Activated naive CD8-positive, alpha-beta T cell treated with anti-CD3 and anti-CD28 coated beads, Interleukin-2, amount 50 U/mL, for 24 hours (primary cell): ENCODE measurements at regions not wholly inside any gene's neighbourhood (a gene's known extent, or its start where the extent isn't known, plus 50 kb on each side); places are given as distances from the start of the nearest gene placed in this dataset.

Experiments
- ATAC-seq: fragments of 150-1000 bp; cut with Tn5 transposase; one replicate; pipeline ENCODE4 v1.10.0; 2021
- DNase-seq: peaks from one replicate; pipeline ENCODE4 v3.0.0; 2021
- H3K27ac Mint-ChIP-seq: one replicate; pipeline ENCODE4 v1.8.0; 2021; ENCODE audit warnings: mild to moderate bottlenecking, mixed read lengths
- H3K27me3 Mint-ChIP-seq: one replicate; pipeline ENCODE4 v1.8.0; 2021; ENCODE audit warnings: mixed read lengths
- H3K36me3 Mint-ChIP-seq: one replicate; pipeline ENCODE4 v1.8.0; 2021; ENCODE audit warnings: low read depth, mixed read lengths
- H3K4me1 Mint-ChIP-seq: one replicate; pipeline ENCODE4 v1.8.0; 2021; ENCODE audit warnings: mixed read lengths
- H3K4me3 Mint-ChIP-seq: one replicate; pipeline ENCODE4 v1.8.0; 2021; ENCODE audit warnings: mild to moderate bottlenecking, moderate library complexity, mixed read lengths
- H3K9me3 Mint-ChIP-seq: one replicate; pipeline ENCODE4 v1.8.0; 2021; ENCODE audit warnings: mixed read lengths

DNA sequence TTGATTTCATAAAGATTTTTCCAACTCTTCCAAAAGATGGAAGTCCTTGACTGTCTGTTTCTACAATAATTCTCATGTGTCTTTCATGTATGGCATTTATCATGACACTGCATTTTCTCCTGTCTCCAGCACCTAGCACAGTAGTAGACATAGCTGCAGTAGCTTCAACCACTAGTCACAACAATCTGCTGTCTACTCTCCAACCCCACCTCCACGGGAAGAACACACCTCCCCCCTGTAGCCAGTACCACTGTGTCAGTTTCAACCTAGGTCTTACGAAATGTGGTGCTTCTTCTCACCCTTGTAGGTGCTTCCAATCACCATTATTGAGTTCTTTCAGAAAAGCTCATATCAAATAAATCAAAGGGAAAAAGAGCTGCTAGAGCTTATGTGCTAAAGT lies 425.1 kb upstream of the ADAMTS5 start:
- H3K27me3 Mint-ChIP-seq, result no peaks in the 10 kb centered on the region

DNA sequence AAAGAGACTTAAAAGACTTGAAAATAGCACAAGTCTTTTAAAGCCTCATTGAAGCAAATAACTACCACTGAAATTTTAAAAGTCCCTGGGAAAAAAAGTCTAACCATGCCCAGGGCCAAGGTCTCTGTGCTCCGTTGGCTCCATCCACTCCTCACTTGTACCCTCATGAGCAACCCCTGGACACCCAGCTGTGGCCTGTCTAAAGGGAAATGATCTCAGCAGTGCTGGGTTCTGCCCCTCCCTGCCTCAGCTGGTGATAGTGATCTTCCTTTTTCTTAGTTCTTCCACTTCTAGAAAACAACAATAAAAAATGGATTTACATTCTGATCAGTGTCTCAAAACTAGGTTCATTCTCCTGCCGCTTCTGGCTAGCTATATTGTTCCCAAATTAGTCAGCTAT lies 423.5 kb upstream of the ADAMTS5 start:
- Mint-ChIP-seq H3K27me3 (no peaks in the 10 kb centered on the region), H3K27ac (no peak overlapping the region), H3K4me3 (no peak overlapping the region), H3K4me1 (no peaks in the 10 kb centered on the region), H3K9me3 (no peaks in the 10 kb centered on the region), H3K36me3 (no peaks in the 10 kb centered on the region)
- DNase-seq (no peak), ATAC-seq (no peak)

More for the DNA sequence above, 425.1 kb upstream of the ADAMTS5 start:
- no peaks in the 10 kb centered on the region for H3K36me3 Mint-ChIP-seq
- ATAC-seq (no peak), DNase-seq (no peak)
- no peaks in the 10 kb centered on the region for H3K4me1 Mint-ChIP-seq
- no peak overlapping the region for H3K4me3 Mint-ChIP-seq
- H3K27ac Mint-ChIP-seq, result no peak overlapping the region
- H3K9me3 Mint-ChIP-seq, result peaks cover 6% of the 10 kb centered on the region

DNA sequence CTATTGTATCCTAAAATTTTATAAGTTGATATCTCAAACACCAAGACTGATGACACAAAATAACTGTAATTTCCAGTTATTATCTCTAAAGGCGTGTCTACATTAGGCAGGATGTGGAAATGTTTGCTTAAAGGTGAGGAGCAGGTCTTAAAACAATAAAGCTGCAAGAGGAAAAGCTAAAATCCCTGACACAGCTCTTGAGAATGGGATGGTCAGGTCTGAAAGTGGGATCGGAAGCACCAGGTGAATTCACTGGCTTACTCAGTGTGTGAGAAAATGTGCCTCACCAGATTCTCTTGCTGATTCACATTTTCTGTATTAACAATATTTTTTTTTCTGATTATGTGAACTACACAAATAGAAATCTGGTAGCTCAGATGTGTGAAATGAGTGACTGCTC lies 421.9 kb upstream of the ADAMTS5 start:
- DNase-seq (no peak), ATAC-seq (no peak)
- Mint-ChIP-seq H3K27me3 (no peaks in the 10 kb centered on the region), H3K4me3 (no peak overlapping the region), H3K27ac (no peak overlapping the region), H3K9me3 (no peaks in the 10 kb centered on the region), H3K36me3 (no peaks in the 10 kb centered on the region), H3K4me1 (no peaks in the 10 kb centered on the region)

DNA sequence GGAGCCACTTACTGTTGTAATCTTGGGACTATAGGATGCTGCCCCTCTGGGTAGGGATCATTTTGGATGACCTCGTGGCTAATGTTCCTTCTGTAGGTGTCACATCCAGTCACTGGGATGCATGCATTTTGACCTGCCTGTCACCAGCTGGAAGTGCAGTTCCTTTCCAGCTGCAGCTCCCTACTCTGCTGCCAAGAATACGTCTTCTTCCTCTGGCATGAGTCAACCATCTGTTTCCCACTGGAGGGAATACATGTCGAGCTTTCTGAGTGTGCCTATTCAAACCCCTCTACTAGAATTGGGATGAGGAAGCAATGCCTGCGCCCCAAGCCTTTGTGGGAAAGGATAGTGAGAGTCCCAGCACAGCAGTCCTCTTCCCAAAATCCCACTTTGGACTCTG lies 415.5 kb upstream of the ADAMTS5 start:
- H3K4me1 Mint-ChIP-seq, result no peaks in the 10 kb centered on the region
- H3K36me3 Mint-ChIP-seq, result no peaks in the 10 kb centered on the region
- DNase-seq, result no peak
- no peak for ATAC-seq
- H3K27me3 Mint-ChIP-seq, result no peaks in the 10 kb centered on the region
- no peak overlapping the region for H3K4me3 Mint-ChIP-seq
- H3K27ac Mint-ChIP-seq, result no peak overlapping the region
- H3K9me3 Mint-ChIP-seq, result peaks cover 3% of the 10 kb centered on the region

DNA sequence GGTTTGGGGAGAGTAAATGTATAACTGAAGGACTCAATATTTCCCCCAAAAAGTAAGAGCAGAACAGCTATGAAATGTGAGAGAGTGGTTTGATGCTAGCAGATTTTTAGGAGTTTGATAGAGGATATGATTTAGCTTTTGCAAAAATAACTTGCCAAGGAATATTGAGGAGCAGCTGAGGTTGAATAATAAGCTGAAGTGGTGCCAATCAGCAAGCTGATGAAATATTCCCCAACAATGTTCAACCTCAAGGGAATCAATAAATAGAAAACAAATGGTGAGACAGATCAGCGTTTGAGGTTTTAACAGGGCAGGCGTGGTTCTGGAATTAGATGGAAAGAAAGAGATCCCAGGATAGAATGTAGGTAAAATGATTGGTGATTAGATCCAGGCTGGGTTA lies 413.4 kb upstream of the ADAMTS5 start:
- no peak for ATAC-seq
- DNase-seq, result no peak
- H3K4me1 Mint-ChIP-seq, result no peaks in the 10 kb centered on the region
- no peaks in the 10 kb centered on the region for H3K36me3 Mint-ChIP-seq
- H3K27ac Mint-ChIP-seq, result no peak overlapping the region
- no peaks in the 10 kb centered on the region for H3K27me3 Mint-ChIP-seq
- peaks cover 3% of the 10 kb centered on the region for H3K9me3 Mint-ChIP-seq
- no peak overlapping the region for H3K4me3 Mint-ChIP-seq

DNA sequence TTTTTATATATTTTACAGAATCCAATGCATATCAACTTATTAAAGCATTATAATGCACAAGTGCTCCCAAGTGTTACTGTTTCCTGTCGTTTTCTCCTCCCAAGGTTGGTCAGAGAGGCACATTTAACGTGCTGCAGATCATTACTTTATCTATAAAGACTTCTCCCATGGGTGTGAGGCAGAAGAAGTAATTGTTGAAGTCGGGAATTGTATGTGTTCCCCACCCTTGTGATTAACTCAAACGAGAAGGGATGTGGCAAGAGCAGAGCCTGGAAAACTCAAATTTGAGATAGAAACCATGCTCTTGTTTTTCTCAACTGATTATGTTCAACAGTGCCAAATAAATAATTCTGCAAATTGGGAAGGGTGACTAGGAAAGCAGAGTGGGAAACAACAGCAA lies 412.5 kb upstream of the ADAMTS5 start:
- ATAC-seq (no peak), DNase-seq (no peak)
- no peaks in the 10 kb centered on the region for H3K27me3 Mint-ChIP-seq

DNA sequence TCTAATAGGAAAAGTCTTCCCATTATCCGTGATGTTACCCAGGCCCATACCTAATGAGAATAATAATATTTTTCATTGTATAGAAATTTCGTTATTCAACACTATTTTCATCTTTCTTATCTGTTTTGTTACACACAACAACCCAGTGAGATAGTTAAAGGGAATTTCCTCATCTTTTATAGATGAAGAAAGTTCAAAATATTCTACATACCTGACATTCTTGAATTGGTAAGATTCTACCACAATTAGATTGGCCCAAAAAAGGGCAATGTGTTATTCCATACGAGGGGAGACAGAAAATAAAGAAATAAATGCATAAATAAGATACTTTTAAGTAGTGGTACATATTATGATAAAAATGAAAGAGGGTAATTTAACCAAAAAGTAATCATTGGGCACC lies 405.5 kb upstream of the ADAMTS5 start:
- Mint-ChIP-seq H3K9me3 (no peaks in the 10 kb centered on the region), H3K27ac (no peak overlapping the region), H3K4me3 (no peak overlapping the region), H3K36me3 (no peaks in the 10 kb centered on the region), H3K27me3 (no peaks in the 10 kb centered on the region), H3K4me1 (no peaks in the 10 kb centered on the region)
- ATAC-seq (no peak), DNase-seq (no peak)

More for the DNA sequence above, 412.5 kb upstream of the ADAMTS5 start:
- no peak overlapping the region for H3K27ac Mint-ChIP-seq
- peaks cover 3% of the 10 kb centered on the region for H3K9me3 Mint-ChIP-seq
- H3K4me3 Mint-ChIP-seq, result no peak overlapping the region
- no peaks in the 10 kb centered on the region for H3K36me3 Mint-ChIP-seq
- H3K4me1 Mint-ChIP-seq, result no peaks in the 10 kb centered on the region

DNA sequence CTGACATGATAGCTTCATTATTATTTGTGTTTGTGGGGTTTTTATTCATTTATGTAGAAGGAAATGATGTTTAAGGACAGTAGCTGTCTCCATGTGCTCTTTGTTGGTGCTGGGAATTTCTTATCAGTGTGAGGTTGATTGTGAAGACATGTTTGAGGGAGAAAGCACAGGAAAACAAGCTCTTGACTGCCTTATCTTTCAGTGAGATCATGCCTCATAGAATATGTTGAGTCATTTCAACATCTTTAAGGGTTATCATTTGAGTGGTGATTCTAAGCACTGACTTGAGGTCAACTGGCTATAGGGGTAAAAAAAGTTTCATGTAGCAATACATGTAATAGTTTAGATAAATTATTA lies 405.1 kb upstream of the ADAMTS5 start:
- Mint-ChIP-seq H3K27ac (no peak overlapping the region), H3K4me1 (no peaks in the 10 kb centered on the region), H3K36me3 (no peaks in the 10 kb centered on the region), H3K27me3 (no peaks in the 10 kb centered on the region), H3K4me3 (no peak overlapping the region), H3K9me3 (no peaks in the 10 kb centered on the region)
- ATAC-seq (no peak), DNase-seq (no peak)

DNA sequence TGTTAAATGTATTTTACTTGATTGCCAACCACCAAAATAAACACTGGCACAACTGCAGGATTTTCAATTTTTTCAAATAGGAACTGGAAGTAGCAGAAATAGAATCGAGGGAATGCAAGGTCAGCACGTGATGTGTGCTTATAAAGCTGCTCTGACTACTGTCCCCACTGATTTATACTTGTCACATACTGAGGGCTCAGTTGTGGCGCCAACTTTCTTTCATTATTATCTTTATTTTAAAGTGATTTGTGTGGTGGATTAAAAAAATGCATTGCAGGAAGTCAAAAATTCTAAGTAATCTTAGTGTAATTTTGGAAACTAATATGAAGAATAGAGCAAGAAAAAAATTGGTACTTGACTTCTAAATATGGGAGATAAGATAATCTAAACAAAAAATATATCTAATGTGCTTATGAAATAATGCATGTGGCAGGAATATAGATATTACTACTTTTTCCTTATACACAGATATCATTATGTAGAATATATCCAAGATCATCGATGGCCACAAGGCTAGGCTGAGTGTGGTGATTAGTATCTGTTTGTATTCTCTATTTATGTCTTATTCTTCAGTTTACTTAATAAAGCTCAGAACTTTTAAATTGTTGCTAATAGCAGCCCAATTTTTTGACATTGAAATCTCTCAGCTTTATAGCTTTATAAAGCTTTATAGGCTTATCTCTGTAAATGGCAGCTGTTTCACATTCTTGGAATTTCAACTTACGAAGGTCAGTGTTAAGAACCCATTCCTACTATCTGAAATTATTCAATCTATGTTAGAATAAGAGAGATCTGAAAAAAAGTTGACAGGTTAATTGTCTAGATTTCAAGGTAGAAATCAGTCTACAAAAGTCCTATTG lies 404.5 kb upstream of the ADAMTS5 start:
- DNase-seq (no peak), ATAC-seq (no peak)
- H3K27ac Mint-ChIP-seq, result no peak overlapping the region
- H3K4me3 Mint-ChIP-seq, result no peak overlapping the region
- H3K27me3 Mint-ChIP-seq, result no peaks in the 10 kb centered on the region
- H3K9me3 Mint-ChIP-seq, result no peaks in the 10 kb centered on the region
- H3K4me1 Mint-ChIP-seq, result no peaks in the 10 kb centered on the region
- H3K36me3 Mint-ChIP-seq, result no peaks in the 10 kb centered on the region

DNA sequence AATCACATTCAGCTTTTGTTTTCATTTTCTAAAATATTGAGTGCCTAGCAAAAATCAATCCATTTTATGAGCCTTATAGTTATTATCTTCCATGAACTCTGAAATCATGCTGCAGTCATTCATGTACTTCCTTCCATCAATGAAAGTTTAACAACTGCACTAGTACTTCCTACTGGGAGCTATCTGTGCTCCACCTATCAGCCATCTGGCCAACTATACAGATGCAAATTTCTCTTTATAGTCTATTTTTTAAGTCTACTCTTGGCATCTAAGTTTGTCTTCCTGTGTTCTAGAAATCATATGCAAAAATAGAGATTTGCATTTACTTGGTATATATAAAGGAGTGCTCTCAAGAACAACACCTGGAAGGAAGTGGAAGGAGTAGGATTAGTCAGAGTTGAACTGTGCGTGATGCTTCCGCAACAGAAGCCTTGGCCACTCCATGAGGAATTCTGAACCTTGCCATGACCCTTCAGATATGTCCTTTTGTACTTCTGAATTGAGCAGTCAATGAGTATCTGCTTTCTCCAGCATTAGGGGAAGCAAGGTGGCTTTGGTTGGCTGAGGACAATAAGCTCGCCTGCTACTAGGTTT lies 403.2 kb upstream of the ADAMTS5 start:
- Mint-ChIP-seq H3K4me3 (no peak overlapping the region), H3K27ac (no peak overlapping the region), H3K4me1 (no peaks in the 10 kb centered on the region), H3K36me3 (no peaks in the 10 kb centered on the region), H3K27me3 (no peaks in the 10 kb centered on the region), H3K9me3 (no peaks in the 10 kb centered on the region)
- DNase-seq (no peak), ATAC-seq (no peak)

DNA sequence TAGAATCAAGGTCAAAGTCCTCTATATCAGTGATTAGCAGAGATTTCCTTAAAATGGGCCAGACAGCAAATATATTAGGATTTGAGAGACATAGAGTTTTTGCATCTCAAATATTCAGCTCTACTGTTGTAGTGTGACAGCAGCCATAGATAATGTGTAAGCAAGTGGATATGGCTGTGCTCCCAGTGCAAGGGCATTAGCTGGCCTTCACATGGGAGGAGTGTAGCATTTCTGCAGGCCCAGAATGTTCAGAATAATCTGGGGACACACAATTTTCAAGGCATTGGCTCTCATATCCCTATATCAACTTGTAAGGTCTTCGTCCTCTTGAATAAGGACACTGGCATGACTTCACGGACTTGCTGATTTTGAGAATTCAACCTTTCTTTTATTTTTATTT lies 402.3 kb upstream of the ADAMTS5 start:
- Mint-ChIP-seq H3K27me3 (no peaks in the 10 kb centered on the region), H3K9me3 (no peaks in the 10 kb centered on the region), H3K36me3 (no peaks in the 10 kb centered on the region), H3K4me1 (no peaks in the 10 kb centered on the region), H3K27ac (no peak overlapping the region), H3K4me3 (no peak overlapping the region)
- ATAC-seq (no peak), DNase-seq (no peak)

DNA sequence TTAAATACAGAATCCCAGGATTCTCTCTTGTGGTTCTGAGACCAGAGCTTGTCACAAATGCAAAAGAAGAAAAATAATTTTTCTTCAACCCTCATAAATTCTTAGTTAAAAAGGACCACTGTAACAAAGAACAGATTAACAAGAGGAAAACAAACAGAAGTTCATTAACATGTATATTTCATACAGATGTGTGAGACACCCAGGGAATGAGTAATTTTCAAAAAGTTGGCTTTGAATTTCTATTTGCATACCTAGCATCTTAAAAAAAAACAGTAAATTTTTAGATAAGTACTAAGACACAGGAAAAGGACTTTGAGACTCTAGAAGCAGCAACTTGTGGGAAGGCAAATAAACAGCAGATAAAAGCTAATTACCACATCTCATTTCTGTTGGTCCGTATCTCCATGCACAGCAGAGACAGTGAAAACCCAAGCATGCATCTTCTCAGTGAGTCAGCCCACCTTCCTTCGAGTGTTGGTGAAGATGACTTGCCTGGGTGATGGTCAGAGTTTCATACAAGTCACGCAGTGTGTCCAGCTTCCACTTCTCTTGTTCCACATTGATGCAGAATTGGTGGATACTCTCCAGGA lies 399.9 kb upstream of the ADAMTS5 start:
- Mint-ChIP-seq H3K36me3 (no peaks in the 10 kb centered on the region), H3K4me1 (no peaks in the 10 kb centered on the region), H3K27ac (no peak overlapping the region), H3K27me3 (no peaks in the 10 kb centered on the region), H3K9me3 (no peaks in the 10 kb centered on the region), H3K4me3 (no peak overlapping the region)
- DNase-seq, result no peak
- ATAC-seq, result no peak

DNA sequence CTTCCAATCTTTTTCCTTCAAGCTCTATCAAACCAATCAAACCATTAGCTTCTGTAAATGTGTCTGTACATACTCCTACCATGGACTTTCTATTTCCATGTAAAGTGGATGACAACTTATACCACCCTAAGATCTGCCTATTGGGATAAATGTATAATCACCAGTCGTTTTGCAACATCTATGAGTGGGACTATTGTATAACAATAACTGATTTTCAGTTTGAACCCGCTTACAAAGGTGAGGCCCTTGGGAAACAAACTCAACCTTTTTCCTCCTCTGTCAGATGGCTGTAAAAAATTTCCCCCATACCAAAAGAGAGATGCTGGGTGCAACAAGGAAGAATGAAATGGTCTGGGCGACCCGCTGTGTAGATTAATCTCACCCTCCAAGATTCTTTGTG lies 399.1 kb upstream of the ADAMTS5 start:
- no peaks in the 10 kb centered on the region for H3K4me1 Mint-ChIP-seq
- ATAC-seq (no peak), DNase-seq (no peak)

DNA sequence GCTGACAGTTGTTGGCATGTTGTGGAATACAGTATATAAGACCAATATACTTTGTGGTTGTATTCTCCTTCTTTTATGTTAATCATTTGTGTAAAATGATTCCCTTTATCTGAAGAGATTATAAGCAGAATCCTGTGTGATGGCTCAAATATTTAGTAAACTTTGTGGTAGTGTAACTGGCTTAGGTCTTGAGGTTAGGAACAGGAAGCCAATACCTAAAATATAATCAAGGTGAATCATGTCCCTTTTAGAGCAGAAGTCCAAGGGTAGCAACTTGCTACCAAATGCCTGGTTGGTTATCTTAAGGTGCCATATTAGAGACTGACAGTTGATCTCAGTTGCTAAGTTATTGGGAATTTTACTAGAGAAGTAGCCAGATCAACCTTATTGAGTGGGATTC lies 398.5 kb upstream of the ADAMTS5 start:
- H3K4me3 Mint-ChIP-seq, result no peak overlapping the region
- DNase-seq, result no peak
- H3K27me3 Mint-ChIP-seq, result no peaks in the 10 kb centered on the region
- no peaks in the 10 kb centered on the region for H3K4me1 Mint-ChIP-seq
- H3K36me3 Mint-ChIP-seq, result no peaks in the 10 kb centered on the region
- peaks cover 5% of the 10 kb centered on the region for H3K9me3 Mint-ChIP-seq
- no peak overlapping the region for H3K27ac Mint-ChIP-seq
- ATAC-seq, result no peak

More for the DNA sequence above, 399.1 kb upstream of the ADAMTS5 start:
- no peak overlapping the region for H3K4me3 Mint-ChIP-seq
- no peak overlapping the region for H3K27ac Mint-ChIP-seq
- no peaks in the 10 kb centered on the region for H3K36me3 Mint-ChIP-seq
- H3K9me3 Mint-ChIP-seq, result no peaks in the 10 kb centered on the region
- H3K27me3 Mint-ChIP-seq, result no peaks in the 10 kb centered on the region

DNA sequence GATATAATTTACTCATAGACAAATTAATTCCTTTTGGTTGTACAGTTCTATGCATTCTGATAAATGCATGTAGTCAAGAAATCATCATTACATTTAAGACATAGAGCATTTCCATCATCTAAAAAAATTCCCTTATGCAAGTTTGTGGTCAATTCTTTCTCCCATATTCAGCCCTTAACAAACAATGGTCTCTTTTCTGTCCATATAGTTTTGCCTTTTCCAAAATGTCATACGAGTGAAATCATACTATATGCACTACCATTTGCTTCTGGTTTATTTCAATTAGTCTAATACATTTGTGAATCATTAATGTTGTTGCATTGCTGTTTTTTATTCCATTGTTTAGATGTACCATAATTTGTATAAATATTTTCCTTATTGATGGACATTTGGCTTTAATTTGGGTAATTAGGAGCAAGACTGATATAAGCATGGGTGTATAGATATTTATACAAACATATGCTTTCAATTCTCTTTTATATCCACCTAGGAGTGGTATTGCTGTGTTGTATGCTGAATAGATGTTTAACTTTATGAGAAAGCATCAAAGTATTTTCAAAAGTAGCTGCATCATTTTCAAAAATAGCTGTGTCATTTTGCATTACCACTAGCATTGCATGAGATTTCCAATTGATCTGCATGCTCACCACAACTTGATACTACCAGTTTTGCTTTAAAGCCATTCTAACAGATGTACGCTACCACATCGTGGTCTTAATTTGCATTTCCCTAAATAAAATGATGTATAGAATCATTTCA lies 397.0 kb upstream of the ADAMTS5 start:
- H3K4me1 Mint-ChIP-seq, result no peaks in the 10 kb centered on the region
- no peaks in the 10 kb centered on the region for H3K36me3 Mint-ChIP-seq
- no peak for ATAC-seq
- no peak overlapping the region for H3K4me3 Mint-ChIP-seq
- no peak overlapping the region for H3K27ac Mint-ChIP-seq
- peaks cover 6% of the 10 kb centered on the region for H3K9me3 Mint-ChIP-seq
- no peak for DNase-seq
- no peaks in the 10 kb centered on the region for H3K27me3 Mint-ChIP-seq
